Mesothelial cell of epicardium (in vitro differentiated cells): ENCODE measurements at regions not wholly inside any gene's neighbourhood (a gene's known extent, or its start where the extent isn't known, plus 50 kb on each side); places are given as distances from the start of the nearest gene placed in this dataset.

Source experiments
- DNase-seq, 2 experiments: peaks; one replicate each; pipeline ENCODE4 v3.0.0; 2021; ENCODE audit warnings: low spot score in 2 of 2; ENCODE audit not compliant: unreplicated experiment in 2 of 2
- H3K27ac Mint-ChIP-seq: 2 replicates; pipeline ENCODE4 v1.8.0; 2021; ENCODE audit warnings: mixed read lengths
- H3K27me3 Mint-ChIP-seq: 2 replicates; pipeline ENCODE4 v1.8.0; 2021; ENCODE audit warnings: low read depth, mixed read lengths
- H3K36me3 Mint-ChIP-seq: 2 replicates; pipeline ENCODE4 v1.8.0; 2021; ENCODE audit warnings: mixed read lengths
- H3K4me1 Mint-ChIP-seq: 2 replicates; pipeline ENCODE4 v1.8.0; 2021; ENCODE audit warnings: mixed read lengths
- H3K4me3 Mint-ChIP-seq: 2 replicates; pipeline ENCODE4 v1.8.0; 2021; ENCODE audit warnings: mild to moderate bottlenecking, moderate library complexity, mixed read lengths
- H3K9me3 Mint-ChIP-seq: 2 replicates; pipeline ENCODE4 v1.8.0; 2021; ENCODE audit warnings: mixed read lengths
- CTCF ChIP-seq: fragments of 200-600 bp; sonication (generic); IDR thresholded peaks from one replicate; pipeline ENCODE4 v1.5.0; 2021; ENCODE audit warnings: antibody characterized with exemption; ENCODE audit not compliant: unreplicated experiment

GRCh38 chr12:107480836-107481608 lies 204.6 kb upstream of the PWP1 start:
- Mint-ChIP-seq H3K4me3 (no peak overlapping the region), H3K27ac (no peak overlapping the region), H3K27me3 (peaks cover 63% of the 10 kb centered on the region), H3K4me1 (no peaks in the 10 kb centered on the region), H3K9me3 (no peaks in the 10 kb centered on the region), H3K36me3 (no peaks in the 10 kb centered on the region)
- no peak for TF ChIP-seq CTCF
- no peak for DNase-seq

- Mint-ChIP-seq H3K9me3 (no peaks in the 10 kb centered on the region), H3K4me3 (no peak overlapping the region), H3K27me3 (peaks cover 58% of the 10 kb centered on the region), H3K27ac (no peak overlapping the region), H3K4me1 (no peaks in the 10 kb centered on the region), H3K36me3 (no peaks in the 10 kb centered on the region)
- TF ChIP-seq CTCF = no peak
- no peak for DNase-seq
These were observed 201.4 kb upstream of the PWP1 start for GRCh38 chr12:107484230-107484629.

- Mint-ChIP-seq H3K27ac (no peak overlapping the region), H3K9me3 (no peaks in the 10 kb centered on the region), H3K4me3 (no peak overlapping the region), H3K27me3 (peaks cover 51% of the 10 kb centered on the region), H3K4me1 (no peaks in the 10 kb centered on the region), H3K36me3 (no peaks in the 10 kb centered on the region)
- no peak for DNase-seq
- no peak for TF ChIP-seq CTCF
These were observed 200.7 kb upstream of the PWP1 start for GRCh38 chr12:107484941-107485340.

- no peak for DNase-seq
- no peaks in the 10 kb centered on the region for H3K4me1 Mint-ChIP-seq
- H3K27me3 Mint-ChIP-seq = peaks cover 44% of the 10 kb centered on the region
- TF ChIP-seq CTCF = no peak
- H3K27ac Mint-ChIP-seq = no peak overlapping the region
- H3K9me3 Mint-ChIP-seq = no peaks in the 10 kb centered on the region
- H3K36me3 Mint-ChIP-seq = no peaks in the 10 kb centered on the region
- H3K4me3 Mint-ChIP-seq = no peak overlapping the region
These were observed 199.9 kb upstream of the PWP1 start for GRCh38 chr12:107485731-107486130.

GRCh38 chr12:107486140-107486892 lies 199.3 kb upstream of the PWP1 start:
- H3K36me3 Mint-ChIP-seq = no peaks in the 10 kb centered on the region
- no peaks in the 10 kb centered on the region for H3K9me3 Mint-ChIP-seq
- H3K4me1 Mint-ChIP-seq = no peaks in the 10 kb centered on the region
- H3K27ac Mint-ChIP-seq = no peak overlapping the region
- no peak overlapping the region for H3K4me3 Mint-ChIP-seq
- H3K27me3 Mint-ChIP-seq = peaks cover 44% of the 10 kb centered on the region
- no peak for DNase-seq
- no peak for TF ChIP-seq CTCF
